RKO (cell line): ENCODE measurements at regions not wholly inside any gene's neighbourhood (a gene's known extent, or its start where the extent isn't known, plus 50 kb on each side); places are given as distances from the start of the nearest gene placed in this dataset.
"Not testable (repeated sequence)": the region's sequence is repeated elsewhere in the genome, so short reads cannot be mapped to it uniquely, and the experiment has no call there.

Source experiments
- DNase-seq: peaks from one replicate; pipeline ENCODE4 v3.0.0-alpha.2; 2016; ENCODE audit warnings: low spot score

DNA sequence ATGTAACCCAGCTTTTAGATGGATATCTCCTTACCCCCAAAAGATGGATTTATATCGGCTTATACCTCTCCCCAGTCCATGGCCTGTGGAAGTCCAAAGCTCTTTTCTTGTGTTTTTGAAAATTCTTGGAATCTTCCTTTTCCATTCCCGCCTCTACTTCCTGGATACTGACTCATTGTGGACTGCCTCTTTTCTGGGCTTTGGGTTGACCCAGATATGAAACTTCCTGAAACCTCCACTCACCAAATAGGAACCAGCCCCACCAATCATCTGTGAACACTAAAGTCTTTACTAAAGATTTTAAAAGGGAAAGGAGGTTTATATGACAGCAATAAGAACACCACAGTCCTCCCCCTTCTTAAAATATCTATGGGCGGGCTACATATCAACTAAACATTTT is 163.4 kb upstream of the SYN3 start:
- DNase-seq, result no peak

- no peak for DNase-seq
These were observed 162.4 kb upstream of the SYN3 start for GRCh38 chr22:33220476-33221080.

DNA sequence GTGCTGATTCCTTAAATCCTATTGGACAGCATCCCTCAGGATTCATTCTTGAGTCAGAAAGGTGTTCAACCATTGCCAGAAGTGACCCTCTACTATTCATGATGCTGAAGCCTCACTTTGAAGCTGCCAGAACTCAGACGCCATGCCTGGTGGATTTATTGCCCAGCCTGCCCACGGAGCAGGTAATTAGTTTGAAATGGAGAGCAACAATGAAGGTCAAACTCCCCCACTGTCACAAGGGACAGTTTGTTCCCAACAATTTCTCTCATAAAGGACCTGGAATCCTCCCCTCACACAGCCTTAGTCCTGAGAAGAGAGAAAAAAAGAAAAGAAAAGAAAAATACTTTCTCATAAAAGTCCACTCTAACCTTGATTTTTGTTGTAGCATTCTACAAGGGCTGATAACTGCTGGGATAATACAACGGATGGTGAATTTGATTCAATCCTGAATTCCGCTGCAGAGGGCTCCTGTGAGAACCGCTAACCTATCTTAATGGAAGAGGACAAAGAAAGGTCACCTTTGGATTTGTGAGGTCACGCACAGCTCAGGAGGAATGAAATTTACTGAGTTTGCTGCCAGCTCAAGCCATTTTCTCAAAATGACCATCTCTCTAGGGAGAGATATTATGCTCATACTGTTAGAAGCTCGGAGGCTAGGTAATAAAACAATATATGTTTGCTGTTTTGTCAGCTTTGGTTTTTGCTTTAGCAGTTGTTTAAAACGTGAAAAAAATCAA is 161.6 kb upstream of the SYN3 start:
- no peak for DNase-seq

DNA sequence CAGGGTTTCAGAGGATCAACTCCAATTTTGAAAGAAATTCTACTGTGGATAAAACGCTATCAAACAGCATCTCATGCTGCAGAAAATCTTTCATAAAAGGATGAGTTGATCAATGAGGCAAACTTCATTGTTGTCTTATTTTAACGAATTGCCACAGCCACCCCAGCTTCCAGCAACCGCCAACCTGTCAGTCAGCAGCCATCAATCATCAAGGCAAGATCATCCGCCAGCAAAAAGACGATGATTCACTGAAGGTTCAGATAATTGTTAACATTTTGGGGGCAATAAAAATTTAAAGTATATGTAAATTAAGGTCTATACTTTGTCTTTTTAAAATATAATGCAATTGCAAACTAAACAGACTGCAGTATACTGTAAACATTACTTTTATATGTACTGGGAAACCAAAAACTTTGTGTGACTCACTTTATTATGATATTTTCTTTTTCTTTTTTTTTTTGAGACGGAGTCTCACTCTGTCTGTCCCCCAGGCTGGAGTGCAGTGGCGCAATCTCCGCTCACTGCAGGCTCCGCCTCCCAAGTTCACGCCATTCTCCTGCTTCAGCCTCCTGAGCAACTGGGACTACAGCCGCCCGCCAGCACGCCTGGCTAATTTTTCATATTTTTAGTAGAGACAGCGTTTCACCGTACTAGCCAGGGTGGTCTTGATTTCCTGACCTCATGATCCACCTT is 155.3 kb upstream of the SYN3 start:
- no peak for DNase-seq

DNA sequence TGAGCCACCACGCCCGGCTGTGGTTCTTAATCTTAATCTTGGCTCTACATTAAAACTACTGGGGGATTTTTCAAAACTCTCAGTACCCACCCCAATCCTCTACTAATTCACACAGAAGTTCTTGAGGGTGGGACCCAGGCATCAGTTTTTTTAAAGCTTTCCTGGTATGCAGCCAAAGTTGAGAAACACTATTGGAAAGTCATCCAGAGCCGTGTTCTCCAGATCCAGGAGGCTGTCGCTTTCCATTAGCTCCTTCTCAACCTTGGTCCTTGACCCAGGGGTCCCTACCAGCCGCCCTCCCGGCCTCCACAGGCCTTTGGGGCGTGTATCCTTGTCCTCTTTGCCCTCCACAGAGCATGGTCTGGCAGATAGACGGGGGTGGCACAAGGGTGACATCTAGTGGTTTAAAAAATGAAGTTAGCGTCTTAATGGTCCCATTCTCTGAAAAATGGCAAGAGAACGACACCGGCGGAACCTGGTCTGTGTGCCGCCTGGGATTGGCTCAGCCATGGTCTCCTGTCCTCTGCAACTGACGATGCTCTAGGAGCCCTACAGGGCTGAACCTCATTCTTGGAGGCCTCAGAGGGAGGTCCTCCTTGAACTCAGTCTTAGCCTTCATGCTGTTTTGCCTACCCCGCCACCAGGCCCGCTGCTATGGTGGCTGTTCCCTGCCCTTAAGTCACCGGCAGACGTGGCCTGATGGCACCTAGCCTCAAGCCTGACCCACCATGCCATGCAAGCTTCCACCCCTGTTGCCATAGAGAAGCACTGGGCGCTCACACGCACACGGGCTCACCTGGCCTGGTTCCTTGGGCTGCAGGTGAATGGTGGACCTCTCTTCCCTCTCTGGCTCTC is 152.0 kb upstream of the SYN3 start:
- DNase-seq, result peak; percentile 55

DNA sequence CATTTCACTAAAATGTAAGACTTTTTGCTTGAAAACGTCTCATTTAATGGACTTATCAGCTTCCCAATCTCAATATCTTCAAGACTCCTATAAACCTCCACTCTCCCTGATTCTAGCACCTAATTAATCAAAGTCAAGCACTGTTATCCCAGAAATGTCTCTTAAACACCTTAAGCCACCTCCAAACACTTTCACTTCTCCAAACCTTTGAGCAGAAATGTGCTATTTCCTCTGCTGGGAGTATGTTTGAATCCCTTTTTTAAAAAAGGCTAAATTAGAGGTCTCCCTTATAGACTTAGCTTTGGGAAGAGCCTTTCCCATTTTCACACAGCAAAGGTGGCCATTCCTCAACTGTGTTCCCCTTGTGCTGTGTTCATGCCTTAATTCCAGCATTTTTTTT is 146.2 kb upstream of the SYN3 start:
- no peak for DNase-seq

DNA sequence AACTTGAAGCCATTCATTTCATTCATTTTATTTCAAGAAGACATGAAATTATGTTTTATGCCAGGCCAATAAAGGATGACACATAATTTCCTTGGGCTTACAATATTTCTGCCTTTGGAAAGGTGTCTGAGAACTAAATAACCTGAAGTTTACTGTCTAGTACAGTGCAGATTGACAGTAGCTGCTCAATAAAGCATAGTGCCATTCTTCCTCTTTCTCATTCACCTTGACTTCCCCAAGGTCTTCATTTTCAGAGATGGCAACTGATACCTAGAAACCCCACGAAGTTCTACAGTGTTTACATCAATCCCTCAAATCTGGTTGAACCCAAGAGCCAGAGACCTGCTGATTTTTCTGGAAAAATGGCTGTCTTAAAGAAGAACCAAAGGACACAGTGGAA is 144.3 kb upstream of the SYN3 start:
- DNase-seq, result no peak

DNA sequence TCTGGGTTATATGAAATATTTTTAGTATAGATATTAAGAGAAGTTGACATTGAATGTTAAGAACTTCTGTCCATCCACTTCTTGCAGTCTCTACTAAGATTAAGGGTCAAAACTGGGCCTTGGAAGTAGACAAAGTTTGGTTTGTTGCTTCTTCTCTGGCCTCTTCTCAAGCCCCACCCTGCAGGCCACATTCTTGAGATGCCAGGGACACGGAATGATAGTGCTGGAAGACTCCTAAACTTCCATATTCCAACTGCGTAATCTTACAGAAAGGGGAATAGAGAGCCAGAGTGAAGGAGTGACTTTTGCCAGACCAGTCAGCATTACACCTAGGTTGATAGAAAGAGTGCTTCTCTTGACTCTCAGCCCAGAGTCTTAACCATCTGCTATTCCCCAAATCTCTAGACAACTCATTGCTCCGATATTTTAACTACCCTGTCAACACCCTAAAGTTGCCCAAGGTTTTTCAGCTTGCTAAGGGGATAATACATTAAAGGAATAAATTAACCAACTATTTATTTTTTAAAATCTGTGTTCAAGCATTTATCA is 136.4 kb upstream of the SYN3 start:
- no peak for DNase-seq

DNA sequence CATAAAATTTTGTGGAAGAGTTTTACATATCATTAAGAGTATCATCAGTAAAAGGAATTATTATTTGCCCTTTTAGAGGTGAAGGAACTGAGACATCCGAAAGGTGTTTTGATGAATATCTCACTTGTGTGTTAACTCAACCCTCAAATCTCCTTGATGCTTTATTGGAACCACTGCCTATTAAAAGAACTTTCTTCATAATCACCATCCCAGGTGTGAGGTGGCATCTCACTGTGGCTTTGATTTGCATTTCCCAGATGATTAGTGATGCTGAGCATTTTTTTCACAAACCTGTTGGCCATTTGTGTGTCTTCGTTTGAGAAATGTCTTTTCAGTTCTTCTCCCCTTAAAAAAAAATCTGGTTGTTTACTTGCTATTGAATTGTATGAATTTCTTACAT is 134.0 kb upstream of the SYN3 start:
- DNase-seq, result no peak

DNA sequence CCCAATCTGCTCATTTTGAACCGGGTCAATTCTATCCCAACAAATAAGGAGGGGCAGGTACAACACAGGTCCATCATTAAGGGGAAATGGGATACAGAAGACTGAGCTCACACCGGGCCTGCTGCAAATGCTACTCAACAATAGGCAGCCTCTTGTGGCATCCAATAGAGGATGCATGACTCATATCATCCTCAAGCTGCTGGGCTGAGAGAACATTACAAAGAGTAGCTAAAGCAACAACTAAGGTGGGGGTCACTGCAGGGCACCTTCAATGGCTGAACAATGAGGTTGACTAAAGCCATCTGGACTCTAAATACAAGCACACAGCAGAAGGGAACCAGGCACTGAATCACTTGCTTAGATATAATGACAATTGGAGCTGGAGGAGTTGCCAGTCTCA is 130.1 kb upstream of the SYN3 start:
- no peak for DNase-seq

GRCh38 chr22:33186816-33187215 is 128.6 kb upstream of the SYN3 start:
- no peak for DNase-seq

DNA sequence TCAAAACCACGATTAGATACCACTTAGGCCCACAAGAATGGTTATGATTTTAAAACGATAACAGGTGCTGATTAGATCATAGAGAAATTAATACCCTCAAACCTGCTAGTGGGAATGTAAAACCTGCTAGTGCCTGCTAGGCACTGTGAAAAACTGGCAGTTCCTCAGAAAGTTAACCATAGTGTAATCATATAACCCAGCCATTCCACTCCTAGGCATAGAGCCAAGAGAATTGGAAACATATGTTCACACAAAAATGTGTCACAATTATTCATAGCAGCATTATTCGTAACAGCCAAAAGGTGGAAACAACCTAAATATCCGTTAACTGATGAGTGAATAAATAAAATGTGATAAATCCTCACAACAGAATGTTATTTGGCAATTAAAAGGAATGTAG is 122.2 kb upstream of the SYN3 start:
- no peak for DNase-seq

DNA sequence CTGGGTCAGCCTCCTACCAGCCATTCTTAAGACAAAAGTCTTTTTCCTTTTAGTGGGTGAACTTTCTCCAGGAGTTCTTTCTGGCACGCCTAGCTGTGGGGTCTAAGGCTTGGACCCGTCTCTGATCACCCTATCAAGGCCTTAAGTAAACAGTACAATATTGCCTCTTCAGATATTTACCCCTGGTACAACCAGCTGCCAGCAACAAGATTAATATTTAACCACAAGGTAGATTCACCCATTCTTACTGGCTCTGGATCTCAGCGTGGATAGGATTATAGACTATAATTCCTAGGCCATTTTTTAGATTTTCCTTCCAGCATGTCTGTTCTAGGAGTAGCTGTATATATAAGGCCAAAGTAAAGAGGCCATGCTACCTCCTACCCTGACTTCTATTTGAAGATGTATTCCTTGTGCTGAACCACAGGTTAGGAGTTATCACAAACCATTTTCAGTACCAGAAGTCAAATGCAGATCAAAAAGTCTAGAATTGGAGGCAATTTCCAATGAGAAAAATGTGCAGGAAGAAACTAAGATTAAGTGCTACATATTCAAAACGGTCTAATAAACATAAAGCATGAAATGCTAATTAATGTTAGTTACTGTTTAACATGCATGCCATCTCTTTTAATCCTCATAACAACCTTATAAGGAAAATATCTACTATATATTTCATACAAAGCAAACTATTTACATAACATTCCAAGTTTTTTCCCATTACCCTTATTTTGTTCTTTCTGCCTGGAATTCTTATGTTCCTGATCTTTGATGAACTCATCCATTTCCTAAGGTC is 110.0 kb upstream of the SYN3 start:
- no peak for DNase-seq

GRCh38 chr22:33166206-33166605 is 108.0 kb upstream of the SYN3 start:
- DNase-seq, result no peak

DNA sequence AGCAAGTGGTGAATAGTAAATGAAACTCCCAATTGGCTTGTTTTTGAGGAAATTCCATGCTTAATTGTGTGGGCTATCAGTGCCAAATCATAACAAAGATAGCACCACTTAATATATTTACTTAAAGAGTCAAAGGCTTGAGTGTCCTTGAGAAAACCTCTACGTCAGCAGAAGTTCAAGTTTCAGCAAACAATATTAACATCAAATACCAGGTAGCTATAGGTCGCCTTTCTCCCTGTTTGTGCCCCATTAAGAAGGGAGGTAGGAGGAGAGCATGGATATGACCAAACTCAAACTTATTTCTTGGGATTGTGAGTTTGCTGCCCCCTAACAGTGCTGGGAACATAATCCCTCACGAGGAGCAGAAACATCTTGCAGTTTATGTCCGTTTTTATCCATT is 105.6 kb upstream of the SYN3 start:
- DNase-seq, result no peak

DNA sequence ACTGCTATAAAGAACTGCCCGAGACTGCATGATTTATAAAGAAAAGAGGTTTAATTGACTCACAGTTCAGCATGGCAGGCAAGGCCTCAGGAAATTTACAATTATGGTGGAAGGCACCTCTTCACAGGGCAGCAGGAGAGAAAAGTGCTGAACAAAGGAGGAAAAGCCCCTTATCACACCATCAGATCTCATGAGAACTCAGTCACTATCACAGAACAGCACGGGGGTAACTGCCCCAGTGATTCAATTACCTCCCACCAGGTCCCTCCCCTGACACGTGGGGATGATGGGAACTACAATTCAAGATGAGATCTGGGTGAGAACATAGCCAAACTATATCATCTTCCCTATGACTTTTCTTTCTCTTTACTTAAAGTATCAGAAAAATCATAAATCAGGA is 104.0 kb upstream of the SYN3 start:
- DNase-seq, result no peak

- DNase-seq, result no peak
These were observed 102.3 kb upstream of the SYN3 start for GRCh38 chr22:33160525-33160924.

DNA sequence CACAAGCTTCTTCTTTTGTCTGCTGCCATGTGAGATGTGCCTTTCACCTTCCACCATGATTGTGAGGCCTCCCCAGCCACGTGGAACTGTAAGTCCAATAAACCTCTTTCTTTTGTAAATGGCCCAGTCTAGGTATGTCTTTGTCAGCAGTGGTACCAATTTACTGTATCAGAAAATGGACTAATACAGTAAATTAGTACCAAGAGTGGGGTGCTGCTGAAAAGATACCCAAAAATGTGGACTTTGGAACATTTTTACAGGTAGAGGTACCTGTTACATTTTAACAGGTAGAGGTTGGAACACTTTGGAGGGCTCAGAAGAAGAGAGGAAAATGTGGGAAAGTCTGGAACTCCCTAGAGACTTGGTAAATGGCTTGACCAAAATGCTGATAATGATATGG is 96.8 kb upstream of the SYN3 start:
- not testable (repeated sequence) for DNase-seq

GRCh38 chr22:33149611-33150010 is 91.4 kb upstream of the SYN3 start:
- no peak for DNase-seq

- no peak for DNase-seq
These were observed 86.5 kb upstream of the SYN3 start for GRCh38 chr22:33144721-33145120.

DNA sequence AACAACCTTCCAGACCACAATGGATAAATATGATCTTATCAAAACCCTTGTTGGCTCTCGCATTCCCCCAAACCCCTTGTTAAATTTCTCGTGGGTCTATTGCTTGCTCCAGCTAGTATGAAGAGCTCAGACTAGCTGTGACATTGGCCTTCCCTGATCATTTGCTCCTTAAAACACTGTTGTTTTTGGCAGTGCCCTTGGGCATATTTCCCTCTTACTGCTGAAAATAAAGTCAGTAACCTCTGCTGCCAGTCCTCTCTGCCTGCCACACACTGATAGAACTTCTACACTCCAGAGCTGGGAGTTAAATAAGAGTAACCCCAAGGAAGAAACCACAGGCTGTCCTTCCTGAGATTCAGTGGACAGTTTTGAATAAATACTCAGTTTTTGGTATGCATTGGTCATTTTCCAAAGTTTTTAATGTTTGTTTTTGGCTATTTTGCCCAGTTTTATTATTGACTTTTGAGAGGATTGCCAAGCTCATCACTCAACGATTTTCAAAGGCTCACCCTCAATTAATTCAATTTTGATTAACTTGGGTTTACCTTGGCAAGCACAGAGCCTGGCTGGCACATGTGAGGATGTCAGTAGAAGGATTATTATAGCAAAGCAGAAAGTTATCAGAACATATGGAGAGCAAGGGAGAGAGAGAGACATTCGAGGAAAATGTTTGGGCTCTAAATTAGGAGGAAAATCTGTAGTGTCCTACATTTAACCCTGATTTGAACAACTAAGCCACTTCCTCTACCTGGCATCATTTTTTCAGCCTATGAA is 84.3 kb upstream of the SYN3 start:
- DNase-seq, result no peak
